PC-9 (cell line): ENCODE measurements at regions not wholly inside any gene's neighbourhood (a gene's known extent, or its start where the extent isn't known, plus 50 kb on each side); places are given as distances from the start of the nearest gene placed in this dataset.

Source experiments
- BruUV-seq: library from RNA; stranded (reverse); fragments of 400-500 nt; replicated peaks from 2 replicates; lab custom pipeline; 2021; lab: Mats Ljungman, UMichigan
- CTCF ChIA-PET: fragments of 300-600 bp; sonication (Branson Sonifier 250); formaldehyde crosslinking; loops from one replicate; lab custom pipeline; 2022; ENCODE audit warnings: antibody characterized with exemption; lab: Charles Lee
- POLR2A ChIA-PET: fragments of 300-600 bp; sonication (Branson Sonifier 250); formaldehyde crosslinking; loops from one replicate; lab custom pipeline; 2022; ENCODE audit warnings: antibody characterized with exemption; ENCODE audit not compliant: unreplicated experiment; lab: Charles Lee
- DNase-seq, 2 experiments: peaks; one replicate each; pipeline versions ENCODE4 v3.0.0 to v3.0.0-alpha.2; 2015 to 2022; ENCODE audit warnings: mixed read lengths in 1 of 2
- H2AFZ ChIP-seq: fragments of 200-600 bp; sonication (generic); 2 replicates; pipeline ENCODE4 v1.8.1; 2017; ENCODE audit warnings: antibody characterized with exemption
- H3F3A ChIP-seq: fragments of 200-600 bp; sonication (generic); 2 replicates; pipeline ENCODE4 v1.8.1; 2017; ENCODE audit warnings: antibody characterized with exemption, mild to moderate bottlenecking, low read depth; ENCODE audit not compliant: insufficient read depth
- H3K27ac ChIP-seq: fragments of 200-600 bp; sonication (generic); 2 replicates; pipeline ENCODE4 v1.6.1; 2016; ENCODE audit warnings: mixed run types
- H3K27me3 ChIP-seq: fragments of 200-600 bp; sonication (generic); 2 replicates; pipeline ENCODE4 v1.6.1; 2016; ENCODE audit warnings: low read depth, mixed run types; ENCODE audit not compliant: insufficient read depth
- H3K36me3 ChIP-seq: fragments of 200-600 bp; sonication (generic); 2 replicates; pipeline ENCODE4 v1.6.1; 2016; ENCODE audit warnings: low read depth, mixed run types
- H3K4me1 ChIP-seq: fragments of 200-600 bp; sonication (generic); replicated peaks from 2 replicates; pipeline ENCODE4 v1.6.1; 2016; ENCODE audit warnings: mixed run types; ENCODE audit not compliant: insufficient read depth
- H3K4me2 ChIP-seq: fragments of 200-600 bp; sonication (generic); 2 replicates; pipeline ENCODE4 v1.6.1; 2017; ENCODE audit warnings: mixed run types
- H3K4me3 ChIP-seq: fragments of 200-600 bp; sonication (generic); 2 replicates; pipeline ENCODE4 v1.6.1; 2016; ENCODE audit warnings: mixed run types
- H3K79me2 ChIP-seq: fragments of 200-600 bp; sonication (generic); 2 replicates; pipeline ENCODE4 v1.6.1; 2017; ENCODE audit warnings: low read depth, mixed run types
- H3K9me2 ChIP-seq: fragments of 200-600 bp; sonication (generic); 2 replicates; pipeline ENCODE4 v1.8.1; 2017; ENCODE audit warnings: mild to moderate bottlenecking; ENCODE audit not compliant: insufficient read depth
- H3K9me3 ChIP-seq: fragments of 200-600 bp; sonication (generic); 2 replicates; pipeline ENCODE4 v1.8.1; 2016; ENCODE audit warnings: low read depth; ENCODE audit not compliant: insufficient read depth
- H4K20me1 ChIP-seq: fragments of 200-600 bp; sonication (generic); 2 replicates; pipeline ENCODE4 v1.8.1; 2017; ENCODE audit not compliant: insufficient read depth
- CTCF ChIP-seq: fragments of 200-600 bp; sonication (generic); conservative IDR thresholded peaks from 2 replicates; pipeline ENCODE4 v1.6.1; 2017; ENCODE audit warnings: mixed run types, antibody characterized with exemption, mild to moderate bottlenecking, moderate library complexity
- EZH2 ChIP-seq: fragments of 200-600 bp; sonication (generic); IDR thresholded peaks from 2 replicates; pipeline ENCODE4 v1.8.0; 2017; ENCODE audit warnings: antibody characterized with exemption, low read depth
- intact Hi-C: fragments of 100-400 bp; cut with micrococcal nuclease; formaldehyde crosslinking; loops from one replicate; pipeline ENCODE4 v1.10.0; 2022; ENCODE audit not compliant: unreplicated experiment

- no peak overlapping the region for H2AFZ ChIP-seq
- no peak overlapping the region for H3K4me3 ChIP-seq
- intact Hi-C loops = no loop called here
- H3K9me3 ChIP-seq = no peaks in the 10 kb centered on the region
- ChIA-PET POLR2A (no interaction called here), CTCF (no interaction called here)
- no peaks in the 10 kb centered on the region for H3F3A ChIP-seq
- H3K27ac ChIP-seq = no peak overlapping the region
- DNase-seq = no peak
- H4K20me1 ChIP-seq = no peaks in the 10 kb centered on the region
- no peaks in the 10 kb centered on the region for H3K27me3 ChIP-seq
- no peak for TF ChIP-seq EZH2
- TF ChIP-seq CTCF = no peak
- H3K4me1 ChIP-seq = no peaks in the 10 kb centered on the region
- no peaks in the 10 kb centered on the region for H3K36me3 ChIP-seq
- H3K4me2 ChIP-seq = no peak overlapping the region
- H3K79me2 ChIP-seq = no peaks in the 10 kb centered on the region
- BruUV-seq = no TSS peak
- no peaks in the 10 kb centered on the region for H3K9me2 ChIP-seq
Observed at GRCh38 chr18:28804512-28805202, 627.7 kb upstream of the CDH2 start.

- Histone ChIP-seq H2AFZ (no peak overlapping the region), H3K4me3 (no peak overlapping the region), H3F3A (no peaks in the 10 kb centered on the region), H3K79me2 (no peaks in the 10 kb centered on the region), H3K4me2 (no peak overlapping the region), H4K20me1 (no peaks in the 10 kb centered on the region), H3K27me3 (no peaks in the 10 kb centered on the region), H3K4me1 (no peaks in the 10 kb centered on the region), H3K9me2 (no peaks in the 10 kb centered on the region), H3K27ac (no peak overlapping the region), H3K36me3 (no peaks in the 10 kb centered on the region), H3K9me3 (no peaks in the 10 kb centered on the region)
- ChIA-PET POLR2A (no interaction called here), CTCF (no interaction called here)
- TF ChIP-seq EZH2 (no peak), CTCF (no peak)
- intact Hi-C loops = no loop called here
- BruUV-seq = no TSS peak
- DNase-seq = no peak
Observed at GRCh38 chr18:28802546-28802945, 625.6 kb upstream of the CDH2 start.

- CTCF ChIA-PET = no interaction called here
- no peaks in the 10 kb centered on the region for H3K79me2 ChIP-seq
Observed at GRCh38 chr18:28801876-28802275, 624.9 kb upstream of the CDH2 start.

More at GRCh38 chr18:28801876-28802275, 624.9 kb upstream of the CDH2 start:
- no peak overlapping the region for H3K4me3 ChIP-seq
- H3K36me3 ChIP-seq = no peaks in the 10 kb centered on the region
- no peak overlapping the region for H3K27ac ChIP-seq
- POLR2A ChIA-PET = no interaction called here
- intact Hi-C loops = no loop called here
- no peaks in the 10 kb centered on the region for H3K27me3 ChIP-seq
- H3K4me1 ChIP-seq = no peaks in the 10 kb centered on the region
- no peak for DNase-seq
- H3K4me2 ChIP-seq = no peak overlapping the region
- no peak overlapping the region for H2AFZ ChIP-seq
- H3K9me2 ChIP-seq = no peaks in the 10 kb centered on the region
- TF ChIP-seq EZH2 = no peak
- H3K9me3 ChIP-seq = no peaks in the 10 kb centered on the region
- no peaks in the 10 kb centered on the region for H3F3A ChIP-seq
- H4K20me1 ChIP-seq = no peaks in the 10 kb centered on the region
- BruUV-seq = no TSS peak
